GM23248 (cell line): ENCODE measurements at regions not wholly inside any gene's neighbourhood (a gene's known extent, or its start where the extent isn't known, plus 50 kb on each side); places are given as distances from the start of the nearest gene placed in this dataset.

Source experiments
- DNase-seq: peaks from one replicate; pipeline ENCODE4 v3.0.0-alpha.2; 2015
- H2AFZ ChIP-seq: fragments of 200-600 bp; sonication (generic); 2 replicates; pipeline ENCODE4 v1.6.1; 2016; ENCODE audit warnings: antibody characterized with exemption
- H3F3A ChIP-seq: fragments of 200-600 bp; sonication (generic); 2 replicates; pipeline ENCODE4 v1.6.1; 2016; ENCODE audit warnings: mild to moderate bottlenecking, antibody characterized with exemption, mixed run types; ENCODE audit not compliant: insufficient read depth
- H3K27ac ChIP-seq: fragments of 200-600 bp; sonication (generic); 2 replicates; pipeline ENCODE4 v1.5.1; 2016; ENCODE audit warnings: mild to moderate bottlenecking
- H3K27me3 ChIP-seq: fragments of 200-600 bp; sonication (generic); replicated peaks from 2 replicates; pipeline ENCODE4 v1.6.1; 2016; ENCODE audit warnings: mild to moderate bottlenecking; ENCODE audit not compliant: insufficient read depth
- H3K36me3 ChIP-seq: fragments of 200-600 bp; sonication (generic); 2 replicates; pipeline ENCODE4 v1.6.1; 2016; ENCODE audit warnings: low read depth, mild to moderate bottlenecking
- H3K4me1 ChIP-seq: fragments of 200-600 bp; sonication (generic); 2 replicates; pipeline ENCODE4 v1.6.1; 2016; ENCODE audit warnings: mild to moderate bottlenecking; ENCODE audit not compliant: insufficient read depth
- H3K4me2 ChIP-seq: fragments of 200-600 bp; sonication (generic); one replicate; pipeline ENCODE4 v1.6.1; 2016; ENCODE audit warnings: mild to moderate bottlenecking; ENCODE audit not compliant: unreplicated experiment
- H3K4me3 ChIP-seq: fragments of 200-600 bp; sonication (generic); 2 replicates; pipeline ENCODE4 v1.5.1; 2016; ENCODE audit warnings: mild to moderate bottlenecking
- H3K79me2 ChIP-seq: fragments of 200-600 bp; sonication (generic); 2 replicates; pipeline ENCODE4 v1.6.1; 2016; ENCODE audit warnings: mild to moderate bottlenecking; ENCODE audit not compliant: insufficient read depth
- H3K9ac ChIP-seq: fragments of 200-600 bp; sonication (generic); 2 replicates; pipeline ENCODE4 v1.6.1; 2016; ENCODE audit warnings: mild to moderate bottlenecking
- H3K9me2 ChIP-seq: fragments of 200-600 bp; sonication (generic); 2 replicates; pipeline ENCODE4 v1.6.1; 2016; ENCODE audit warnings: mixed run types, mild to moderate bottlenecking, moderate library complexity; ENCODE audit not compliant: insufficient read depth
- H3K9me3 ChIP-seq: fragments of 200-600 bp; sonication (generic); one replicate; pipeline ENCODE4 v1.6.1; 2017; ENCODE audit warnings: low read depth
- H4K20me1 ChIP-seq: fragments of 200-600 bp; sonication (generic); 2 replicates; pipeline ENCODE4 v1.6.0; 2016; ENCODE audit not compliant: insufficient read depth
- EZH2 ChIP-seq: fragments of 200-600 bp; sonication (generic); IDR thresholded peaks from 2 replicates; pipeline ENCODE4 v1.6.1; 2018; ENCODE audit warnings: antibody characterized with exemption, mild to moderate bottlenecking; ENCODE audit not compliant: insufficient read depth, poor library complexity, severe bottlenecking
- EZH2phosphoT487 ChIP-seq: fragments of 200-600 bp; sonication (generic); IDR thresholded peaks from 2 replicates; pipeline ENCODE4 v1.6.1; 2018; ENCODE audit warnings: antibody characterized with exemption, moderate library complexity, mild to moderate bottlenecking, low read depth; ENCODE audit not compliant: insufficient read depth
- WGBS, 2 experiments: methylation state at CpG; one replicate each; pipeline ENCODE4 v1.1.6; 2015 to 2017; ENCODE audit warnings: low lambda C conversion rate in 2 of 2, low coverage in 1 of 2; ENCODE audit errors: missing lambda C conversion rate in 2 of 2; 5-methylcytosine and 5-hydroxymethylcytosine counted together
- in situ Hi-C: fragments of 300-500 bp; cut with MboI; formaldehyde crosslinking; loops from 2 replicates; pipeline ENCODE4 v1.15.0; 2020

- 64 to 70% methylated on average over 6 of the region's 6 CpGs for WGBS, 2 experiments
- peak; percentile 29 for DNase-seq
Observed at GRCh38 chr7:32680259-32681173, 185.2 kb downstream of the AVL9 start.

GRCh38 chr7:32679192-32679591 is 183.9 kb downstream of the AVL9 start:
- no peak for DNase-seq
- no peak overlapping the region for H3K9ac ChIP-seq
- peaks cover 3% of the 10 kb centered on the region; the same call in 1 of the 2 replicates for H3K4me1 ChIP-seq
- no peak overlapping the region for H3K4me2 ChIP-seq
- TF ChIP-seq EZH2phosphoT487 (no peak), EZH2 (no peak)
- H3K36me3 ChIP-seq = no peaks in the 10 kb centered on the region
- H3K9me3 ChIP-seq = no peaks in the 10 kb centered on the region
- 87 to 88% methylated on average over 4 of the region's 4 CpGs for WGBS, 2 experiments
- H3K27me3 ChIP-seq = no peaks in the 10 kb centered on the region
- in situ Hi-C loops = no loop called here
- no peaks in the 10 kb centered on the region for H3K9me2 ChIP-seq
- no peak overlapping the region for H2AFZ ChIP-seq
- H3F3A ChIP-seq = no peaks in the 10 kb centered on the region
- no peaks in the 10 kb centered on the region for H3K79me2 ChIP-seq
- H3K27ac ChIP-seq = no peak overlapping the region
- H4K20me1 ChIP-seq = no peaks in the 10 kb centered on the region
- H3K4me3 ChIP-seq = no peak overlapping the region

More at GRCh38 chr7:32680259-32681173, 185.2 kb downstream of the AVL9 start:
- Histone ChIP-seq H3K27me3 (no peaks in the 10 kb centered on the region), H4K20me1 (no peaks in the 10 kb centered on the region), H3K9me3 (no peaks in the 10 kb centered on the region), H3K36me3 (no peaks in the 10 kb centered on the region), H3K27ac (no peak overlapping the region), H3K4me2 (no peak overlapping the region), H3F3A (no peaks in the 10 kb centered on the region), H3K79me2 (no peaks in the 10 kb centered on the region), H2AFZ (no peak overlapping the region), H3K4me1 (peaks cover 3% of the 10 kb centered on the region; the same call in 1 of the 2 replicates), H3K4me3 (no peak overlapping the region), H3K9ac (no peak overlapping the region), H3K9me2 (no peaks in the 10 kb centered on the region)
- TF ChIP-seq EZH2phosphoT487 (no peak), EZH2 (no peak)
- in situ Hi-C loops = no loop called here

- Histone ChIP-seq H3K27me3 (no peaks in the 10 kb centered on the region), H3K9me3 (no peaks in the 10 kb centered on the region), H3K79me2 (no peaks in the 10 kb centered on the region), H4K20me1 (no peaks in the 10 kb centered on the region), H3K27ac (no peak overlapping the region), H2AFZ (no peak overlapping the region), H3K36me3 (no peaks in the 10 kb centered on the region), H3K4me2 (no peak overlapping the region), H3K4me1 (peaks cover 3% of the 10 kb centered on the region; the same call in 1 of the 2 replicates), H3K9me2 (no peaks in the 10 kb centered on the region), H3K4me3 (no peak overlapping the region), H3F3A (no peaks in the 10 kb centered on the region), H3K9ac (no peak overlapping the region)
- TF ChIP-seq EZH2 (no peak), EZH2phosphoT487 (no peak)
- no peak for DNase-seq
- WGBS, 2 experiments = 80 to 86% methylated on average over 2 of the region's 2 CpGs
- in situ Hi-C loops = no loop called here
Observed at GRCh38 chr7:32677593-32677992, 182.3 kb downstream of the AVL9 start.

- in situ Hi-C loops = no loop called here
- Histone ChIP-seq H4K20me1 (no peaks in the 10 kb centered on the region), H2AFZ (no peak overlapping the region), H3K27me3 (no peaks in the 10 kb centered on the region), H3K9ac (no peak overlapping the region), H3F3A (no peaks in the 10 kb centered on the region), H3K4me1 (peaks cover 3% of the 10 kb centered on the region; the same call in 1 of the 2 replicates), H3K9me2 (no peaks in the 10 kb centered on the region), H3K4me3 (no peak overlapping the region), H3K79me2 (no peaks in the 10 kb centered on the region), H3K36me3 (no peaks in the 10 kb centered on the region), H3K9me3 (no peaks in the 10 kb centered on the region), H3K27ac (no peak overlapping the region), H3K4me2 (no peak overlapping the region)
- TF ChIP-seq EZH2phosphoT487 (no peak), EZH2 (no peak)
- WGBS, 2 experiments = 87 to 89% methylated on average over 7 of the region's 7 CpGs
- DNase-seq = no peak
Observed at GRCh38 chr7:32676249-32676941, 181.1 kb downstream of the AVL9 start.
